Lower leg skin (tissue), 4 donors: ENCODE measurements at regions not wholly inside any gene's neighbourhood (a gene's known extent, or its start where the extent isn't known, plus 50 kb on each side); places are given as distances from the start of the nearest gene placed in this dataset.
"Not testable (repeated sequence)": the region's sequence is repeated elsewhere in the genome, so short reads cannot be mapped to it uniquely, and the experiment has no call there.

Source experiments
- DNase-seq, 2 donors: peaks; one replicate each; pipeline ENCODE4 v3.0.0-alpha.2; 2019; ENCODE audit warnings: low spot score in 2 of 2
- H3K4me3 ChIP-seq: fragments of 200-600 bp; sonication (generic); 2 replicates; pipeline ENCODE4 v1.5.1; 2017; ENCODE audit warnings: mild to moderate bottlenecking, low read depth; ENCODE audit not compliant: poor library complexity, severe bottlenecking
- POLR2A ChIP-seq, 2 donors: fragments of 450-650 bp; IDR thresholded peaks; one replicate each; pipeline ENCODE4 v1.6.1; 2016 to 2017; ENCODE audit warnings: antibody characterized with exemption in 2 of 2, mild to moderate bottlenecking in 1 of 2, moderate library complexity in 1 of 2
- WGBS, 2 donors: methylation state at CpG; one replicate each; pipeline ENCODE4 v1.1.5; 2018; 5-methylcytosine and 5-hydroxymethylcytosine counted together
- intact Hi-C: fragments of 100-400 bp; cut with DNase I; formaldehyde crosslinking; loops from one replicate; pipeline ENCODE4 v1.15.0; 2023; ENCODE audit warnings: low total_unique reads
- TF ChIP-seq, protein P1 (sequence below), 3 donors: fragments of 450-650 bp; IDR thresholded peaks; one replicate each; pipeline ENCODE4 v1.5.1; 2016; ENCODE audit warnings: antibody characterized with exemption in 3 of 3, mild to moderate bottlenecking in 3 of 3, moderate library complexity in 2 of 3

DNA sequence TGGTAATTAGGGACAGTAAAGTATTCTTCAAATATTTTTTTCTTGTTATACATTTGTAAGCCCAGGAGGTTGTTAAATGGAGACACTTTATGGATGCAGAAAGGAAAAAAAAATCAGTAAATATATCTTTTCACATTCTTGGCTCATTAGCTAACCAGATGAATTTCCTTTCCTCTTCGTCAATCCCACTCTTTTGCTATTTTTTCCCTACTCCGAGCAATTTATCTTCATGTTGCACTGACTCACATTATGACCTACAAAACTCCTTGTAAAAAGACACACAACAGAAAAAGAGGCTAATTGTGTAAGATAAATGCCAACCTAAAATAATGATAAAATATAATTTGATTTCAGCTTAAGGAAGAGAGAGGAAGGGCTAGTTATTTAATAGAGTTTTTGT is 472.9 kb upstream of the ZNF337 start:
- no peak for DNase-seq
- intact Hi-C loops: no loop called here
- H3K4me3 ChIP-seq: no peak overlapping the region
- WGBS, 2 donors: 73 to 75% methylated on average over 2 of the region's 2 CpGs
- TF ChIP-seq, protein P1, sequence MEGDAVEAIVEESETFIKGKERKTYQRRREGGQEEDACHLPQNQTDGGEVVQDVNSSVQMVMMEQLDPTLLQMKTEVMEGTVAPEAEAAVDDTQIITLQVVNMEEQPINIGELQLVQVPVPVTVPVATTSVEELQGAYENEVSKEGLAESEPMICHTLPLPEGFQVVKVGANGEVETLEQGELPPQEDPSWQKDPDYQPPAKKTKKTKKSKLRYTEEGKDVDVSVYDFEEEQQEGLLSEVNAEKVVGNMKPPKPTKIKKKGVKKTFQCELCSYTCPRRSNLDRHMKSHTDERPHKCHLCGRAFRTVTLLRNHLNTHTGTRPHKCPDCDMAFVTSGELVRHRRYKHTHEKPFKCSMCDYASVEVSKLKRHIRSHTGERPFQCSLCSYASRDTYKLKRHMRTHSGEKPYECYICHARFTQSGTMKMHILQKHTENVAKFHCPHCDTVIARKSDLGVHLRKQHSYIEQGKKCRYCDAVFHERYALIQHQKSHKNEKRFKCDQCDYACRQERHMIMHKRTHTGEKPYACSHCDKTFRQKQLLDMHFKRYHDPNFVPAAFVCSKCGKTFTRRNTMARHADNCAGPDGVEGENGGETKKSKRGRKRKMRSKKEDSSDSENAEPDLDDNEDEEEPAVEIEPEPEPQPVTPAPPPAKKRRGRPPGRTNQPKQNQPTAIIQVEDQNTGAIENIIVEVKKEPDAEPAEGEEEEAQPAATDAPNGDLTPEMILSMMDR (IDR thresholded peaks at IDR 0.05): no peak
- TF ChIP-seq POLR2A (IDR thresholded peaks at IDR 0.05): no peak

DNA sequence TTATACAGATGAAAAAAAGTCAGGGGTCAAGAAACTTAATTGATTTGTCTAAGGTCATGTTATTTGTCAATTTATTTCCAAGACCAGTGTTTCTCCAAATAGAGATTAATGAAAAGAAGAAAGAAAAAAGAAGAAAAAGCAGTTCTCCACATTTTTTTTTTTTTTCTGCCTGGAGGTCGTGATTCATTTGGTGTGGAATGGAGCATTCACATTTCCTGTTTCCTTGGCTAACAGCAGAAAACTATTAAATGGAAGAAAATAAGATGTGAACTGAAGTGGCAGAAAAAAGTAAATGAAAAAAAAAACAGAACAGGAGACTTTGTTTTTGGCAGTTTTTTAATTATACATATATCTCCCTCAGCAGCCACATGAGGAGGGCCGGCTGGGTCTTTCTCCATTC is 470.8 kb upstream of the ZNF337 start:
- TF ChIP-seq POLR2A (IDR thresholded peaks at IDR 0.05): no peak
- DNase-seq: no peak
- no peak overlapping the region for H3K4me3 ChIP-seq
- WGBS, 2 donors: 36 to 45% methylated on average over 2 of the region's 2 CpGs
- intact Hi-C loops: no loop called here

DNA sequence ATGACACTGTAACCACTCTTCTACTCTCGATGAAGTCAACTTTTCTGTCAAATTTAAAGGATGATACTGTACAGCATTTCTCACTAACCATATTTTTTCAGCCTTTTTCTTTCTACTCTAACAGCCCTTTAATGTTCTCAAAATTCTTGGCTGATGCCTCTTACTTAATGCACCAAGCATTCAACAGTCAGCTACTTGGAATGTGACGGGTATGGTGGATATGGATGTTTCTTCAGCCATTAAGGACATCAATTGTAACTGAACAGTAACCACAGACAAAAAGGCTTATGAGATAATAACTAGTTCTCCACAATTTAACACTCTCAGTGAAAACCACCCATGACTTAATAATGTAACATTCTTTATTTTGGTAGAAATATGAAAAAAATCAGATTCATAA is 467.2 kb upstream of the ZNF337 start:
- 69 to 75% methylated on average over 2 of the region's 2 CpGs for WGBS, 2 donors
- intact Hi-C loops: no loop called here
- H3K4me3 ChIP-seq: no peak overlapping the region
- TF ChIP-seq, protein P1 (IDR thresholded peaks at IDR 0.05): no peak
- no peak for TF ChIP-seq POLR2A (IDR thresholded peaks at IDR 0.05)
- no peak for DNase-seq

DNA sequence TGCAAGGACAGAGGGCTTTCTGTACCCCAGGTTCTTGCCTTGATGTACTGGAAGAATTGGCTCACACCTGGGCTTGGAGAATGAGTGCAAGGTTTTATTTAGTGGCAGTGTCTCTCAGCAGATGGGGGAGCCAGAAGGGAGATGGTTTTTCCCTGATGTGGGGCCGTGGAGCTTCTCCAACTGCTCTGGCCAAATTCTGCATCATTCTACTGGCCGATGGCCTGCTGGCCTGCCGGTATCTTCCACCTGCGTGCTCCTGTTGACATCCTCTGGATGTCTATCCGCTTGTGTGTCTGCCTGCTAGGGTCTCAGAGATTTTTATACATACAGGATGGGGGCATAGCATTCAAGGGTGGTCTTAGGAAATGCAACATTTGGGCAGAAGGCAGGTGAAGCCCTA is 466.5 kb upstream of the ZNF337 start:
- WGBS, 2 donors: 80 to 83% methylated on average over 5 of the region's 5 CpGs
- H3K4me3 ChIP-seq, DNase-seq, intact Hi-C loops: not testable (repeated sequence)

DNA sequence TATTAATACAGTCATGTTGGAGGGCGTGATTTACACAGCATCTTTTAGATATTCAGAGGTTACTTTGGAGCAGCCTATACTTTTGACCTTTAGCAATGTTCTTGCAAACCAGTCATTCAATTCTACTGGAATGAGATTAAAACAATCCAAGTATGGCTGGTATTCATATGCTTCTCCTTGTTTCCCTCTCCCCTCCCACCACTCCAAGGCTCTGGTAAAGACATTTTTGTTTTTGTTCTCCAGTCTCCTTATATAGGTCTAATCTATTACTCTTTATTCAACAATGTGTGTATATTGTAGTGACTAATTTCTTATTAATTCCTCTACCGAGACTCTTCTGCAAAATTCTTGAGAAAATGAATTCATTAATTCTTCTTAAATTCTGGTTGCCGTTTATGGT is 465.1 kb upstream of the ZNF337 start:
- DNase-seq, intact Hi-C loops, H3K4me3 ChIP-seq: not testable (repeated sequence)
- WGBS, 2 donors: 86 to 89% methylated on average over 3 of the region's 3 CpGs

DNA sequence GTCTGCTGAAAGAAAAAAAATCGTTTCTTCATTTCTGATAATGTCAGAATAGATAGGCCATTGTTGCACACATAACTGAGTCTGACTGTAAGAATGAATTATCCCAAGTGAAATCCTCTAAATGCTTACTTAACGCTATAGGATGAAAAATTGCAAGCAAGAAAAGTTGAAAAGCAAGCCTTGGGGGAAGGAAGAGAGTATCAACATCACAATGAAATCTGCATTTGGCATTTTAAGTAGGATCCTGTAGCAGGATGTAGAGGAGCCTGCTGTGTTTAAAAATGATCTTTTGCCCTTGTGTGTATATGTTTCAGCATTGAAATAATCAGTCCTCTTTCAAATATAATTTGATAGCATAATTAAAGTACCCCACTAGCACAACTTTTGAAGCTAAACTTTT is 464.3 kb upstream of the ZNF337 start:
- WGBS, 2 donors: 4 to 12% methylated on average over 2 of the region's 2 CpGs
- intact Hi-C loops, H3K4me3 ChIP-seq, DNase-seq: not testable (repeated sequence)

DNA sequence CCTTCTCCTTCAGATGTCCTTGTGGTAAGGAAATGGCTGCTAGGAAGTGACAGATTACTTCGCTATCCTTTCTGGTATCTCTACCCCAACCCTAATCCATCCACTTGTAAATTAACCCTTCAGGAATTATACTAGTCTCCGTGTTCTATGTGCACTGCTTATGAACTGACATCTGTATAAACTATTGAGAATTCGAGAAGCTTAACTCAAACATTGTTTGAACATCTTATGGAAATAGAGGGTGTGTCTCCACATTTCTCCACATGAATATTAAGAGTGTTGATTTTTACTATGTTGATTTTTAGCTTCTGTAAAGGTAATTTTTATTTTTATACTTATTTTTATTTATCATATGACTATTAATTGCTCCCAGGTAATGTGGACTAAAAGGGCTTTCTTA is 457.6 kb upstream of the ZNF337 start:
- intact Hi-C loops: no loop called here
- no peak overlapping the region for H3K4me3 ChIP-seq
- TF ChIP-seq POLR2A (IDR thresholded peaks at IDR 0.05): no peak
- TF ChIP-seq, protein P1 (IDR thresholded peaks at IDR 0.05): no peak
- WGBS, 2 donors: 79 to 80% methylated on average over 3 of the region's 3 CpGs
- no peak for DNase-seq

DNA sequence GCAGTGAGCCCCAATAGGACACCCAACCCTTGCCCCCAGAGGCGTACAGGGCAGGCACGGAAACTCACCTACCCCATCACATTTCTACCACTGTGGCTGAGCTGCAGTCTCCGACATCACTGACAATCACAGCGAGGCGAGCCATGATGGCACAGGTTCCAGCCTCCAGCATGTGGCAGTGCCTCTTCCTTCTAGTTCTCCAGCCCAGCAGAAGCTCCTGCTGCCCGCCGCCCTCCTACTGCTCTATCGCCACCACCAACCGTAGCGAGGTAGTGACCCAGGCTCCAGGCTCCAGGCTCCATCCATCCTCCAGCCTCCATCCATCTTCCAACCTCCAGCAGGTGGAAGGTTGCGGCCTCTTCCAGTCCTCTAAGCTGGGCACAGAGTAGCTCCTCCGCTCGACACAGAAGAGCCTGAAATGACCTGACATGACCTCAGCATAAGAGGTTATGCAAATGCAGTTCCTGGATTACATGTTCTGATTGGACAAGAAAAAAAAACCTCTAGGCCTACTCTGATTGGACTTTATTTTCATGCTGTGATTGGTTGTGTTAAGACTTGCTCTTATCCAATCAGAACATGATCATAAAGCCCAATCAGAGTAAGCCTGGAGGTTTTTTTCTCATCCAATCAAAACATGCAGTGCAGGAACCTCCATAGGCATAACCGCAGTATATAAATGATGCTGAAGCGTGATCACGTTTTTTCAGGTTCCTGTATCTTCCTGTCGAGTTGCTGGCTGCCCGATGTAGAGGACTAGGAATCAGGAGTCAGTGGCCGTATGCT is 438.9 kb upstream of the ZNF337 start:
- intact Hi-C loops: no loop called here
- no peak overlapping the region for H3K4me3 ChIP-seq
- DNase-seq: no peak
- TF ChIP-seq, protein P1 (IDR thresholded peaks at IDR 0.05): no peak
- TF ChIP-seq POLR2A (IDR thresholded peaks at IDR 0.05): no peak
- 87 to 90% methylated on average over 19 of the region's 19 CpGs for WGBS, 2 donors
